ENCODE measurements at regions not wholly inside any gene's neighbourhood (a gene's known extent, or its start where the extent isn't known, plus 50 kb on each side); places are given as distances from the start of the nearest gene placed in this dataset.

GRCh38 chr3:107098864-107099263 lies 278.4 kb upstream of the CCDC54 start:
- H3K27me3 ChIP-seq (ENCODE audit: insufficient read depth, low read length), result no peaks in the 10 kb centered on the region
- H3K9me3 ChIP-seq (ENCODE audit: low read depth, low read length), result no peaks in the 10 kb centered on the region
- H3K4me3 ChIP-seq (ENCODE audit: low read length), result no peak overlapping the region
- H3K4me1 ChIP-seq (ENCODE audit: insufficient read depth, low read length), result no peaks in the 10 kb centered on the region

GRCh38 chr3:107100137-107100536 lies 277.1 kb upstream of the CCDC54 start:
- no peaks in the 10 kb centered on the region for H3K27me3 ChIP-seq (ENCODE audit: insufficient read depth, low read length)
- H3K9me3 ChIP-seq (ENCODE audit: low read depth, low read length), result no peaks in the 10 kb centered on the region
- no peak overlapping the region for H3K4me3 ChIP-seq (ENCODE audit: low read length)
- H3K4me1 ChIP-seq (ENCODE audit: insufficient read depth, low read length), result no peaks in the 10 kb centered on the region

GRCh38 chr3:107100573-107100972 lies 276.7 kb upstream of the CCDC54 start:
- Histone ChIP-seq H3K4me3 (ENCODE audit: low read length) (no peak overlapping the region), H3K9me3 (ENCODE audit: low read depth, low read length) (no peaks in the 10 kb centered on the region), H3K4me1 (ENCODE audit: insufficient read depth, low read length) (no peaks in the 10 kb centered on the region), H3K27me3 (ENCODE audit: insufficient read depth, low read length) (no peaks in the 10 kb centered on the region)

GRCh38 chr3:107103786-107104185 lies 273.5 kb upstream of the CCDC54 start:
- Histone ChIP-seq H3K4me3 (ENCODE audit: low read length) (no peak overlapping the region), H3K4me1 (ENCODE audit: insufficient read depth, low read length) (no peaks in the 10 kb centered on the region), H3K27me3 (ENCODE audit: insufficient read depth, low read length) (no peaks in the 10 kb centered on the region), H3K9me3 (ENCODE audit: low read depth, low read length) (no peaks in the 10 kb centered on the region)

- H3K4me1 ChIP-seq (ENCODE audit: insufficient read depth, low read length), result no peaks in the 10 kb centered on the region
- H3K9me3 ChIP-seq (ENCODE audit: low read depth, low read length), result no peaks in the 10 kb centered on the region
- H3K4me3 ChIP-seq (ENCODE audit: low read length), result no peak overlapping the region
- no peaks in the 10 kb centered on the region for H3K27me3 ChIP-seq (ENCODE audit: insufficient read depth, low read length)
Measured at GRCh38 chr3:107106316-107106715, 270.9 kb upstream of the CCDC54 start.

- no peak overlapping the region for H3K4me3 ChIP-seq (ENCODE audit: low read length)
- no peaks in the 10 kb centered on the region for H3K4me1 ChIP-seq (ENCODE audit: insufficient read depth, low read length)
- H3K9me3 ChIP-seq (ENCODE audit: low read depth, low read length), result no peaks in the 10 kb centered on the region
- H3K27me3 ChIP-seq (ENCODE audit: insufficient read depth, low read length), result no peaks in the 10 kb centered on the region
Measured at GRCh38 chr3:107106907-107107306, 270.3 kb upstream of the CCDC54 start.

- no peaks in the 10 kb centered on the region for H3K9me3 ChIP-seq (ENCODE audit: low read depth, low read length)
Measured at GRCh38 chr3:107110596-107111305, 266.5 kb upstream of the CCDC54 start.

GRCh38 chr3:107111872-107112271 lies 265.4 kb upstream of the CCDC54 start:
- Histone ChIP-seq H3K9me3 (ENCODE audit: low read depth, low read length) (no peaks in the 10 kb centered on the region), H3K4me3 (ENCODE audit: low read length) (no peak overlapping the region), H3K27me3 (ENCODE audit: insufficient read depth, low read length) (no peaks in the 10 kb centered on the region), H3K4me1 (ENCODE audit: insufficient read depth, low read length) (no peaks in the 10 kb centered on the region)

More at GRCh38 chr3:107110596-107111305, 266.5 kb upstream of the CCDC54 start:
- Histone ChIP-seq H3K4me1 (ENCODE audit: insufficient read depth, low read length) (no peaks in the 10 kb centered on the region), H3K4me3 (ENCODE audit: low read length) (no peak overlapping the region), H3K27me3 (ENCODE audit: insufficient read depth, low read length) (no peaks in the 10 kb centered on the region)

GRCh38 chr3:107112356-107112755 lies 264.9 kb upstream of the CCDC54 start:
- Histone ChIP-seq H3K9me3 (ENCODE audit: low read depth, low read length) (no peaks in the 10 kb centered on the region), H3K27me3 (ENCODE audit: insufficient read depth, low read length) (no peaks in the 10 kb centered on the region), H3K4me1 (ENCODE audit: insufficient read depth, low read length) (no peaks in the 10 kb centered on the region), H3K4me3 (ENCODE audit: low read length) (no peak overlapping the region)

- H3K4me1 ChIP-seq (ENCODE audit: insufficient read depth, low read length), result no peaks in the 10 kb centered on the region
- H3K9me3 ChIP-seq (ENCODE audit: low read depth, low read length), result no peaks in the 10 kb centered on the region
- H3K27me3 ChIP-seq (ENCODE audit: insufficient read depth, low read length), result no peaks in the 10 kb centered on the region
- no peak overlapping the region for H3K4me3 ChIP-seq (ENCODE audit: low read length)
Measured at GRCh38 chr3:107116251-107116650, 261.0 kb upstream of the CCDC54 start.

- Histone ChIP-seq H3K27me3 (ENCODE audit: insufficient read depth, low read length) (no peaks in the 10 kb centered on the region), H3K9me3 (ENCODE audit: low read depth, low read length) (no peaks in the 10 kb centered on the region), H3K4me3 (ENCODE audit: low read length) (no peak overlapping the region), H3K4me1 (ENCODE audit: insufficient read depth, low read length) (no peaks in the 10 kb centered on the region)
Measured at GRCh38 chr3:107117156-107117555, 260.1 kb upstream of the CCDC54 start.

- Histone ChIP-seq H3K4me3 (ENCODE audit: low read length) (no peak overlapping the region), H3K9me3 (ENCODE audit: low read depth, low read length) (no peaks in the 10 kb centered on the region), H3K4me1 (ENCODE audit: insufficient read depth, low read length) (no peaks in the 10 kb centered on the region), H3K27me3 (ENCODE audit: insufficient read depth, low read length) (no peaks in the 10 kb centered on the region)
Measured at GRCh38 chr3:107117922-107118536, 259.2 kb upstream of the CCDC54 start.

GRCh38 chr3:107124885-107125284 lies 252.4 kb upstream of the CCDC54 start:
- no peaks in the 10 kb centered on the region for H3K27me3 ChIP-seq (ENCODE audit: insufficient read depth, low read length)
- H3K4me1 ChIP-seq (ENCODE audit: insufficient read depth, low read length), result no peaks in the 10 kb centered on the region
- no peak overlapping the region for H3K4me3 ChIP-seq (ENCODE audit: low read length)
- no peaks in the 10 kb centered on the region for H3K9me3 ChIP-seq (ENCODE audit: low read depth, low read length)

GRCh38 chr3:107128946-107129345 lies 248.3 kb upstream of the CCDC54 start:
- Histone ChIP-seq H3K4me3 (ENCODE audit: low read length) (no peak overlapping the region), H3K4me1 (ENCODE audit: insufficient read depth, low read length) (no peaks in the 10 kb centered on the region), H3K9me3 (ENCODE audit: low read depth, low read length) (no peaks in the 10 kb centered on the region), H3K27me3 (ENCODE audit: insufficient read depth, low read length) (no peaks in the 10 kb centered on the region)

- Histone ChIP-seq H3K9me3 (ENCODE audit: low read depth, low read length) (no peaks in the 10 kb centered on the region), H3K4me1 (ENCODE audit: insufficient read depth, low read length) (no peaks in the 10 kb centered on the region), H3K4me3 (ENCODE audit: low read length) (no peak overlapping the region), H3K27me3 (ENCODE audit: insufficient read depth, low read length) (no peaks in the 10 kb centered on the region)
Measured at GRCh38 chr3:107130089-107130700, 247.0 kb upstream of the CCDC54 start.

GRCh38 chr3:107132674-107133073 lies 244.6 kb upstream of the CCDC54 start:
- no peaks in the 10 kb centered on the region for H3K9me3 ChIP-seq (ENCODE audit: low read depth, low read length)
- no peaks in the 10 kb centered on the region for H3K27me3 ChIP-seq (ENCODE audit: insufficient read depth, low read length)
- no peaks in the 10 kb centered on the region for H3K4me1 ChIP-seq (ENCODE audit: insufficient read depth, low read length)
- H3K4me3 ChIP-seq (ENCODE audit: low read length), result no peak overlapping the region

Measured in mononuclear cell (primary cell).